ENCODE measurements at regions not wholly inside any gene's neighbourhood (a gene's known extent, or its start where the extent isn't known, plus 50 kb on each side); places are given as distances from the start of the nearest gene placed in this dataset.

DNA sequence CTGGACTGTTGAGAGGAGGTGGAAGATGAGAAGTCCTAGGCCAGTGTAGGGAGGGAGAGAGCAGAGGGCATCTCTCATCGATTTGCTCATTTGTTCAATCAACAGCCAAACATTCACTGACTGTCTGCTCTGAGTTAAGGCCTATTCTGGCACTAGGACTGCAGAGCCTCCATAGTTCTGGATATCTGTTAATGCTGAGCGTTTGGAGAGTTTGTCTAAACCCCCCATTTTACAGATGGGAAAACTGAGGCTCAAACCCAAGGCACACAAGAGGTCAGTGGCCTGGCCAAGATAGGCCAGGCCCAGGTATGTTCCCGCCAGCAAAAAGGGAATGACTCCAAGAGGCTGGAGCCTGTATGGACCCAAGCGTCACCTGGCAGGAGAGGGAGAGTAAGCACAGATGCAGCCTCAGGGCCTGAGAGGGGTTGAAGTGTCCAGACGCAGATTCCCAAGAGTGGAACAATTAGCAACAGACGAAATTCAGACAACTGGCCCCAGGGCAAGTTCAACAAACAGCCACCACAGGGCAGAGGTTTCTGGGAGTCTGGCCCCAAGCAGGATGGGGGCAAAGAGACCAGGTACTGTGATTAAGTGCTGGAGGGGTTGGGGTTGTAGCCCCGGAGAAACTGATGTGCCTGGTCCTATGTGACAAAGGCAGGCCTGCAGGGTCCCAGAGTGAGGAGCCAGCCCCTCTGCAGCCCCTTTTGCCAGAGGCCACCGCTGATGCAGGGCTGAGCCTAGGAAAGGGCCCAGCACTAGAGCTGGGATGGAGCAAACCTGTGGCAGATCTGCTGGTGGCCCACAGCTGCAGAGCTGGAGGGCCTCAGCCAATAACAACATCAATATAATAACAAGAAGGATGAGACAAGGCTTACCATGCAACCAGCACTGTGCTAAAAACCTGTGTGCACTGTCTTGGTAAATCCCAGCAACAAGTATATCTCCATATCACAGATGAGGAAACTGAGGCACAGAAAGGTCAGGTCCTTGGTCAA, 245.1 kb upstream of the TLE3 start:
- DNase-seq: no peak

DNA sequence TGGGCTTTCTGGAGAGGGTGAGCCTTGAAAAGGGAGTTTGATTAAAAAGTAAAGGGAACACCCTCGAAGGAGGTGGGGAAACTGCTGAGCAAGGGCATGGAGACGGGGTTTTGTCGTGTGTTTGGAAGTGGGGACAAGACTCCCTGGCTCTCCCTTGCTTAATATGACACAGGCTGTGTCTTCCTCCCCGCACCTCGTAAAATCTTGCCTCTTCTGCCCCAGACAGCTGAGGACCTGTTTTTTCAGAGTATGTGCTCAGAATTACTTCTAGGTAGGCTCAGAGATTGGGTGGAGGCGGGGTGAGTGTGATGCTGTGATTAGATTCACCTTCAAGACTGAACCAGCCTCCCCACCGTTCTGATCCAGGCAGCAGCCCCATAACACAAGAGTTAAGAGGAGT, 244.4 kb upstream of the TLE3 start:
- no peak for DNase-seq

DNA sequence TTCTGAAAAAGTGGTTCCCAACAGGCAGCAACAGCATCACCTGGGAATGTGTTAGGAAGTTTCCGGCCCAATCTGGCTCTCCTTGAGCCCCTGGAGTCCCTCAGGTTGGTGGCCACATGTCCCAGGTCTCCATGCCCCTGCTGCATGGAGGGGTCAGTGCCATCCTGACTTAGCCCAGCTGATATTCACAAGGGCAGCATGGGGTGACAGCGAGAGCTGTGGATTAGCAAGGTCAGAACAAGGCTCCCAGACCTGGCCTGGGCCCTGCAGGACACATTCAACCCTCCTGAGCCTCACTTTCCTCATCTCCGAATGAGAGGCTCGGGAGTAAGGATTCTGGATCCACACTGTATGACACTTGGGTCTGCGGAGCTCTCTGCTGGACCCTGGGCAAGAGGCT, 243.8 kb upstream of the TLE3 start:
- DNase-seq: no peak

DNA sequence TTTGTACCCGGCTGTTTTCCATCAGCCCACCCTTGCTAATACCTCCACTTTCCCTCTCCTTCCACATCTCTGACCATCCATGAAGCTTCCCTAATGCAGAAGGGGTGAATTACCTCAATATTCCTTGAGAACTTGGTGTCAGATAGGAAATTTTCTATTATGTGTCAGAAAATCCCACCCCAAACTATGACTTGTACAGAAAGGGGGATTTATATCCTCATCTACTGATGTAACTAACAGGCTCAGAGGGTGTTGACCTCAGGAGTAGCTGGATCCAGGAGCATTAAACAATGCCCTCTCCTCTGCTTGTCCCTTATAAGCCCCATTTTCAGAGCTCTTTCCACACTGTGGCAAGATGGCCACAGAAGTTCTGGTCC, 242.8 kb upstream of the TLE3 start:
- no peak for DNase-seq

DNA sequence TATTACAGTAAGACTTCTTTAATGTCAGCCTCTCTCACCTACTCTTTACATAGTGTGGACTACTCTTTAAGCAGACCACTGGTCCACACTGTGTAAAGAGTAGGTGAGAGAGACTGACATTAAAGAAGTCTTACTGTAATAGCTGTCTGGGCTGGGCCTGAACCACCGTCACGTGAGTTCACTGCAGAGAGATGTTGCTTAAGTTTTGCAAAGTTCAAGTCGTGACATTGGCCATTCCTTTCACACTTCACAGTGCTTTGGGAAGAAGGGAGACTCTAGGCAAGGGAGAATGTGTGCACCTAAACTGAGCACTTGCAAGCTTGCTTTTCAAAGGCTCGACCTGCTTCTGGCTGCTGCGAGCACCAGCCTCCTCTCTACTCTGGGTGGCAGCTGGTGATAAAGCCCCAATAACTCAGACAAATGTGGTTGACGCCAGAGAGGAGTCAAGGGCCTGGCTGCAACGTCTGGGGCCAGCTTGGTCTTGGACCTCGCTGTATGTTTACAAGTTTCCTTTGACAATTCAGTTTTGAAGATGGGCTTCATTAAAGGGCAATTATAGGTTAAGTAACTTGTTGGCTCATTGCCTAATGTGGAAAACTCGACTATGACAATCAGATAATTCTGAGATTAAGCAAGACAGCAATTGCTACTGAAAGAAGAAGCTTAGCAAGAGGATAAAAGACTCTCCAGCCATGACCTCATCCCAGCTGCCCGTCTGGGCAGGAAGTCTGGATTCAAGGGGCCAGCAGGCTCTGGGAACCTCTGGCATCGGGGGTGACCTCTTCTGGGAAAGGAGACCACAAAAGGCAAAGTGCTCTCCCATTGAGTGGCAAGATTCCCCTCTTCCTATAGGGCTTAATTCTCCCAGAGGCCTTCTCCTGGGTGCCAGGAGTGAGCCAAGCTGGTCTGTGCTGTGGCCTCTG, 242.1 kb upstream of the TLE3 start:
- DNase-seq: no peak

DNA sequence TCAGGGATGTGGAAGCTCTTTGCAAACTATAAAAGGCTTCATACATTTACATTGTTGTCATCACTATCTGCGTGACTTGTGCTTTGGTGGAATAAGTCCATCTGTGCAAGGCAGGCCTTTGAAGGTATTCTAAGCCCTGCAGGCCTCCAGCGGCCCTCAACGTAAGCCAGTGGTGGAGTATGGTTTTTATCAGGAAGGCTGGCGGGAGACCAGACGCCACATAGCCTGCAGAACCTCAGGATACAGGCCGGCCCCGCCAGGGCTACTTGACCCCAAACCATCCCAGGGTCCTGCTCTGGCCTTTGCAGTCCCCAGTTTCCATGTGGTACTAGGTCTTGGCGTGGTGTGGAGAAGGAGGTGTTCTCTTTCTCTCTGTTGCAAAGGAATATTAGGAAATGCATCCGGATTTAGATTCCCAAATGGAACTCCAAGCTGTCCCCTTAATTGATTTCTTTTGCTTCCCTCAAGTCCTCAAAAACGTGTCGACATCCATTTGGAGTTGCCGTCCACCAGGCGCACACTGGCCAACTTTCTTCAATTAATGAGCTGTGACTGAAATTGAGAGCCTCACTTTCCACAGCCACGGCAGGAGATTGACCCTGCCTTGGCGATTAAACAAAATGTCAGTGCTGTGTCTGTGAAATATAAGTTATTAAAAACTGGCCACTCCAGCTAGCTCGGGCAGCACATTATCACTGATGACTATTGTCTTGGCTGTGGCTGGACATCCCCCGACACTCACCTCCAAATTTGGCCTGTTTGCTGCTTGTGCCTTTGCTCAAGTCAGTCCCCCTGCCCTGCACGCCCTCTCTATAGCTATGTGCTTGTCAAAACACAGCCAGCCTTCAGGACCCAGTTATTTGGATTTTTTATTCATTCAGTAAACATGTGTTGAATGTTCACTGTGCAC, 239.8 kb upstream of the TLE3 start:
- DNase-seq: no peak

DNA sequence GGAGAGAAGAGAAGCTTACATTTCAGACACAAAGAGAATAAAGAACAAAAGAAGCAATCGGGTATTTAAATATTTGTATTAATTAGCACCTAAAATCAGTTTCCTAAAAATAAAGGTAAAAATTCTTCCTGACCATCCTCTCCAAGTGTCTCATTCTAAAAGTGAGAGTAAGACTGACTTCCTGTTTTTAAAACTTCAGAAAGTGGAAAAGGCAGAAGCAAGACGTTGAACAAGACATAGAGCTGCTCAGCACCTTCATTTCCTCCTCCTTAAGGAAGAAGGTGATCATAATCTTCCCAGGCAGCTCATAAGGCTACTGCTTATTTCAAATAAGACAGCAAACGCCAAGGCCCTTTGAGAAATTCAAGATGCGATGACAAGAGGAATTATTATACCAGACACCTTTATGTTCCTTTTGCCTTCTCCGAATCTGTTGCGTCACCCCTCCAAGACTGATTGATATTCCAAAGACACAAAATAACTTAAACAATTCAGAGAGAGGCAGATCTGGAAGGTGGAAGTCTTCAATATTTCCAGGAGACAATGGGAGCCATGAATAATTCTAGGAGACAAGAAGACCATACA, 238.8 kb upstream of the TLE3 start:
- no peak for DNase-seq

DNA sequence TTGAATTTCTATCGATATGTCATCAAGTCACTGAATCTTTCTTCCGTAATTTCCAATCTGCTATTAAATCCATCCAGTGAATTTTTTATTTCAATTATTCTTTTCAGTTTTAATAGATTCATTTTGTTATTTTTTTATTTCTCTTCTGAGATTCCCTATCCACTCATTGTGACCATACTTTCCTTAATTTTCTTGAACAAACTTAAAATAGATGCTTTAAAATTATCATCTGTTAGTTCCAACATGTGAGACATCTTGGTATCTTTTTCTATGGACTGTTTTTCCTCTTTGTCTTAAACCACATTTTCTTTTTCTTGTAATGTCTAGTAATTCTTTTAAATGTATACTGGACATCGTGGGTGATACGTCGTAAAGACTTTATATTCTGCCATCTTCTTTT, 236.6 kb upstream of the TLE3 start:
- no peak for DNase-seq

DNA sequence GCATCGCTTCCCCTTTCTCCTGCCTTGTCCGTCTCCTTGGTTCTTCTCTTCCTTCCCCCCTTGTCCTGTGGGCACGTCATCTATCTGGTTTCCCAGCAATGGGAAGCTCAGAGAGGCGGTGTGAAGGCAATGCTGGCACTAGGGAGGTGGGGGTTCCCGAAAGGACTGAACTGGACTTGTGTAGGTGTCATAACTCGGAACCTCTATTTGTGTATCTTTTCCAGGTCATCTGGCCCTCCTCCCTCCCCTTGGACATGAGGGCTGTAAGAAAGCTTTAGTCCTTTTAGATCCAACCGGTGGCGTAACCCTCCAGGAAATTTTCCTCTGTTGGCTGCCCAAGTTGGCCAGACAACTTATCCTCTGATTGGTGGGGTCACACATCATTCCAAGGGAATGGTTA, 231.5 kb upstream of the TLE3 start:
- no peak for DNase-seq

DNA sequence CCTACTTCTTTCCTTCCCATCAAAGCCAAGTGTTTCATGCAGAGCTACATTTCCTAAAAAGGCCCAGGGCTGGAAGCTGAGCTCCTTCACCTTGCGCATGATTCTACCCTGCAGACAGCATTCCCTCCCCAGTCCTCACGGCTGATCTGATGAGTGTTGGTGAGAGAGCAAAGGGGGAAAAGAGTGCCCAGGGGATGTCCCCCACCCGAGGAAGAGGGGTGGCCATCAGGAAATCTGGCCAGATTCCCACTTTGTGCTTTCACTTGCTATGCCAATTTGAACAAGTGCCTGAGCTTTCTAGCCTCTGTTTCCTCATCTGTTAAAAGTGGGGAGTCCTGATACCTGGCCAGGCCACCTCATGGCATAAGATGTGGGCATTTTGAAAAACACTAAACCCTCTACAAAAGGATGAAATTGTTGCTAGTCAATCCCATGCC, 231.0 kb upstream of the TLE3 start:
- no peak for DNase-seq

DNA sequence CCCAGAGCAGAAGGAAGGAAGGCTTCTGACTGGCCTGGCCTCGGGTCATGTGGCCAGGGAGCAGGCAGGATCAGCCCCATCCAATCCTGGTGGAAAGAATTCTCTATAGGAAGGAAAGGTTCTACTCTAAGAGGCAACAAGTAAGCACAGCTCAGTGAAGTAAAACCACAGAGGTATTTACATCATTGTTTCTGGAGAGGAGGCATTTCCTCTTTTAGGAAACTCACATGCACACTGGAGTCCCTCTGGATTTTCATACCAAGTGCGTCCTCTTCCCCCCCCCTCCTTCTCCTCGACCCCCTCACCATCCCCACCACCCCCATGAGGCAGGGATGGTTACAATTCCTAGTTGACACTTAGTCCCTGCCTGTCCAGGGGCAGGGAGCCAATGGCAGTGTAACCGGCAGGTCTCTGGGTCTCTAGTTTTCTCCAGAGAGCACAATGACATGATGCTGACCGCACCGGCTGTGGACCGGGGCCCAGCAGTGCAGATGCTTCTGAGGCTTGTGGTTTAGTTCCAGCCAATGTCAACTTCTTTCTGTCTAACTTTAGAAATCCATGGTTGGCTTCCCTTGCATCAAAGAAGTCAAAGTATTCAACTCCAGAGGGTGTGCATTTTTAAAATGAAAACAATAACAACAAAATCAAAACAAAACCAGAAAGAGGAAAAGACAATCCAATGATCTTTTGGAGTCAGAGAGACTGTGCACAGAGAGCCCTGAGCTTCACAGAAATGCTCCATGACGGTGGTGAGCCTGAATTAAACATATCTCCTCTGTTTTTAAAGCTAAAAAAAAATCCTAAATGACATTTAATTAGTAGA, 230.3 kb upstream of the TLE3 start:
- DNase-seq: no peak

DNA sequence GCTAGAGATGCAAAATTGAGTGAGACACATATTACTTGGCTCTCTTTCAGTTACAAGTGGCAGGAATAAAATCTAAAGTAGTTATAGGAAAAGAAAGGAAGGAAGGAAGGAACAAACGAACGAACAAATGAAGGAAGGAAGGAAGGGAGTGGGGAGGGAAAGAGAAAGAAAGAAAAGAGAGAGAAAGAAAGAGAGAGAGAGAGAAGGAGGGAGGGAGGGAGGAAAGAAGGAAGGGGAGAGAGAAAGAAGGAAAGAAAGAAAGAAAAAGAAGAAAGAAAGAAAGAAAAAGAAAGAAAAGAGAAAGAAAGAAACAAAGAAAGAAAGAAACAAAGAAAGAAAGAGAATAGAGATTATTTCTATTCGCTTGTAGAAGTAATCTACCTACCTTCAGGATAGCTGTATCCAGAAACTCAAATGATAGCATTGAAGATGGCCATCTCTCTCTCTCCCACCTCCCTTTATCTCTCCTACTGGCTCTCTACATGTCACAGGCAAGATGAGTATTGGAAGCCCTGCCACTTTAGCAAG, 229.7 kb upstream of the TLE3 start:
- DNase-seq: no peak

DNA sequence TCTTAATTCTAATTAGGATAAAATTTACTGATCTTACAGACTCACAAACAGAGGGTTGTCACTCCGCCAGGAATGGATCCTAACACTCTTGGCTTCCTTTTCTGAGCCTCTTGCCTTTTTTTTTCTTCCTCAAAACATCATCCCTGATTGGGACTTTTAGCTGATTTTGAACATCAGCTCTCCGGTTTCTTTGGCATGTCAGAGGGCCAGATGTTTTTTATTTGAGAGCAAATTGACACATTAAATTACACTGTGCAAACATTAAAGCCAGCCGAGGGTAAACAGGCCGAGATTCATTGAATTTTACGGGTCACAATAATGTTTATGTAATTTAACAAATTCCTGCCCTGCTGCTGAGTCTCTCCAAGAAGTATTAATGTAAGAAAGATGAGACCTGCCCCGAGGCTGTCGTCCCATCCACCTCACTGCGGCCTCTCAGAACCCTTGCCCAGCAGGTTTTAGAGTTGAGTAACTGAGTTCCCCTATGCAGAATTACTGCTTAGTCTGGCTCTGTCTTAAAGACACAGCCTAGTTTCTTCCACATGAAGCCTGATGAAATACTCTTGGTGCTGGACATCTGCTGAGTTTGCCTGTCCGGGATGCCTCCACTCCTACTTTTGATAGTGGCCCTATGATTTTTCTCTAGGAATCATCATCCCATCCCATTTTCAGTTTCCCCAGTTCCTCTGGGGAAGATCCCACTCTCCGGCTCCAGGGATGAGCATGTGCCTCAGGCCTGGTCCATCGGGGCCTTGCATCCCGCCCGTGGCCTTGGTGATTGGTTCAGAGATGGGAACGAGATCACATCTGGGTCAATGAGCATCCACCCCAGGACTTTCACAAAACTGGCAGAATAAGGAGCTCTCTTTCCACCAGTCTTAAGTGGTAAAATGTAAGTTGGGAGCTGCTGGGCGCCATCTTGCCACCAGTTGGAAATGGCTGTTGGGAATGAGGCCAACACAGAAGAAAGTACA, 226.6 kb upstream of the TLE3 start:
- DNase-seq: no peak

DNA sequence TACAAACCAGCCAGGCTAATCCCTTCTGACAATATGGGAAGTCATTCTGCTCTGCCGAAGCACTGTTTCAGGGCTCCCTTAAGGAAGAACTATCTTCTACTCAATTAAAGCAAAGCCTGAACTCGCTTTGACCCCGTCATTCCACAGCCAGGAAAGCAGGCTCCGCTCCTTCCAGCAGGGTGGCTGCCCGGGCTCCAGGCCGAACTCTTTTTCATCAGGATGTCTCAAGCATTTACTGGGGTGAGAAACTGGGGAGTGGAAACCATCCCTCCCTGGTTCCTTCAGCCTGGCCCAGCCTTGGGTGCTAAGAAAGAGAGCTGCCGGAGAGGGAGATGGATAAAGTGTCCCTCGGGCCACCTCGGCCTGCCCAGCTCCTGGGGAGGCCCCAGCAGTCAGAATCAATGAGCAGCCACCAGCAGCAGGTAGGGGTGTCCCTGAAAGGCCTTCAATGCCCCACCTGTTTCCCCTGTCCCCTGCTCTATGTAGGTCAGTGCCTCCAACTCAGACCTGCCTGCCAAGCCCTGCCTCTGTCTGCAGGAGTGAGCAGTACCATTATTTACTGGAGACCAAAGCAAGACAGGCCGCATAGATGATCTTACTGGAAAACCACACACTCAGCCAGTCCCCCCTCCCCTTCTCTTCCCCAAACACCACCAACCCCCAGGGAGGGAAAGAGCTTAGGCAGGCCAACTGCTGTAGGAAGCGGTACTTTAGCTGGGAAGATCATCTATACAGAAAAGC, 225.6 kb upstream of the TLE3 start:
- no peak for DNase-seq

DNA sequence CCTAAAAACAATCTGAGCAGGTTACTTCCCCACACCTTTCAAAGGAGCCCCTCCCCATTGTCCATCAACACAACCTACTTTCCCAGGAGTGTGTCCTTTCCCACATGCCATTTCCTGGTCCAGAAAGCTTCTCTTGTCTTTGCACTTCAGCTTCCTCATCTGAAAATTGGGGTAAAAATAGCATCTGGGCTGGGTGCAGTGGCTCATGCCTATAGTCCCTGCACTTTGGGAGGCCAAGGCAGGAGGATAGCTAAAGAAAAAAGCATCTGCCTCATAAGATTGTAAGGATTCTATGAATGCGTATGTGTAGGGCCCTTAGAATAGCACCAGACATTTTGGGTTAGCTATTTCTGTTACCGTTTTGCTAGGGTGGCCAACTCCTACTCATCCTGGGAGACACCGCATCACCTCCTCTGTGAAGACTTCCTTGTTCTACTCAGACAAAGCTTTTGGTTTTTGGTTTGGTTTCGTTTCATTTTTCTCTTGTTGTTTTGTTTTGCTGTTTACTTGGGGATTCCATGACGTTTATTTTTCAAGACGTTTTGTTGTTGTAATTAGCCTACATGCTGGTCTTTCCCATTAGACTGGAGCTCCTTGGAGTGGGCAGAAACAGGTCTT, 224.4 kb upstream of the TLE3 start:
- no peak for DNase-seq

DNA sequence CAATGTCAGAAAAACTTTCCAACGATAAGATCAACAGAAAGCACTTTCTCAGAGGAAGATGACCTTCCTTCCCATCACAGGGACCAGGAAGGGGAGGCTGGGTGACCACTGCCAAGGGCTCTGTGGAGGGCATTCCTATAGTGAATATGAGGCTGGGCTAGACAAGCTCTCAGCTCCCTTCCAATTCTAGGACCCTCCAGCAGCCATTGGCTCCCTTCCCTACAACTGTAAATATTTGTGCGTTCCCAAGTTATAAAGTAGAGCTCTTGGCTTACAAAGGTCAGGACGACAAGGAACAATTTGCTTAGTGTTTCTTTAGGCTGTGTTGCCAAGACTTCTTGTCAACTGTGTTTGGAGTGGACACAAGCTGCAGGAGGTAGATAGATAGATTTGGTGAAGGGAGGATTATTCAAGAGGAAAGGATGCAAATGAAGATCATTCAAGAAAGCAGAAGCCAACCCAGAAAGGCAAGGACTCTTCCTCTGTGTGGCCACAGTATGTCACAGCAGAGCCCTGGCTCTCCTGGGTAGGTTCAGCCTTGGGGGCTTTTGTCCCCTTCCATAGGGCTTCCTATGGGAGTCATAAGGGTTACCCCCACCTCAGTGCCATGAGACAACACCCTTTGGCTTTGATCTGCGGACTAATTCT, 223.6 kb upstream of the TLE3 start:
- no peak for DNase-seq

DNA sequence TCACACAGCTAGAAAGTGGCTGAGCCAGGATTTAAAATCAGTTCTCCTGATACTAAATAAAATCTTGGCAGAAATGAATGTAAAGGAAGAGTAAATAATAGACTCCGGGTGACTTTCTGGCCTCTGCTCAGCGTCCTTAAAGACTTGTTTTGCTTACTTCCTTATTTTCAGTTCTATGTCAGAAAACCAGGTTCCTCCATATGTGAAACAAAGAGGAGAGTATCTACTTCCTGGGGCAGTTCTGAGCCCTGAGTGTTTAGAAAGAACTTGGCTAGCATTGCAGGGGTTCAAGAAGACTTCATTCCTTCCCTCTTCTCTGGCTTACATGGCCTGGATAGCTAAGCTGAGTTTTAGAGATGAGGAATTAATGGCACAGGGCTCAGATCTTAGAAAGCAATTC, 222.8 kb upstream of the TLE3 start:
- no peak for DNase-seq

DNA sequence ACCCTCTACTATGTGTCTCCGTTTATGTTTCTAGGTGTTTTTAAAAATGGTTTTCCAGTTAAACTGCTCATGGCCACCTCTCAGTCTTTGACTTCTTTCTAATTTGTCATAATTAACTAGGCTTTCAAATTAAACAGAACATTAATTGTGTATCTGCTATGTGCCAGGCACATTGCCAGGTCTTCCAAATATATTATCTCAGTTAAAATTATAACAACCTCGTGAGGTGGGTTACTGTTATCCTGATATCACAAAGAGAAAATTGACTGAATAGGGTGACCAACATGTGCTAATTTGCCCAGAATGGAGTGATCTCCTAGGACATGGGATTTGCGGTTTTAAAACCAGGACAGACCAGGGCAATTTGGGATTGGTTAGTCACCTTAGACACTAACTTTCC, 222.4 kb upstream of the TLE3 start:
- DNase-seq: no peak
